G401.6 (cell line): ENCODE measurements at regions not wholly inside any gene's neighbourhood (a gene's known extent, or its start where the extent isn't known, plus 50 kb on each side); places are given as distances from the start of the nearest gene placed in this dataset.
"Not testable (repeated sequence)": the region's sequence is repeated elsewhere in the genome, so short reads cannot be mapped to it uniquely, and the experiment has no call there.

ENCODE experiments used
- FAIRE-seq: peaks from 2 replicates; lab custom pipeline; 2012; peaks lifted over from hg19 to GRCh38; lab: Jason Lieb, UNC

GRCh38 chr6:156599978-156600590, 177.1 kb upstream of the ARID1B start:
- FAIRE-seq: no peak

GRCh38 chr6:156599366-156599765, 177.8 kb upstream of the ARID1B start:
- no peak for FAIRE-seq

GRCh38 chr6:156598855-156599180, 178.4 kb upstream of the ARID1B start:
- no peak for FAIRE-seq

- FAIRE-seq: no peak
Measured at GRCh38 chr6:156598071-156598854, 178.9 kb upstream of the ARID1B start.

- no peak for FAIRE-seq
Measured at GRCh38 chr6:156597095-156597494, 180.1 kb upstream of the ARID1B start.

- no peak for FAIRE-seq
Measured at GRCh38 chr6:156595476-156595875, 181.7 kb upstream of the ARID1B start.

- FAIRE-seq: no peak
Measured at GRCh38 chr6:156593893-156594292, 183.3 kb upstream of the ARID1B start.

GRCh38 chr6:156593127-156593526, 184.1 kb upstream of the ARID1B start:
- FAIRE-seq: no peak

- no peak for FAIRE-seq
Measured at GRCh38 chr6:156590482-156590881, 186.7 kb upstream of the ARID1B start.

GRCh38 chr6:156589281-156589680, 187.9 kb upstream of the ARID1B start:
- no peak for FAIRE-seq

GRCh38 chr6:156587751-156588301, 189.4 kb upstream of the ARID1B start:
- no peak for FAIRE-seq

- no peak for FAIRE-seq
Measured at GRCh38 chr6:156587071-156587470, 190.1 kb upstream of the ARID1B start.

GRCh38 chr6:156585859-156586258, 191.3 kb upstream of the ARID1B start:
- no peak for FAIRE-seq

GRCh38 chr6:156584121-156584520, 193.1 kb upstream of the ARID1B start:
- not testable (repeated sequence) for FAIRE-seq

- FAIRE-seq: no peak
Measured at GRCh38 chr6:156583083-156583482, 194.1 kb upstream of the ARID1B start.

GRCh38 chr6:156582509-156582992, 194.6 kb upstream of the ARID1B start:
- FAIRE-seq: no peak

- FAIRE-seq: no peak
Measured at GRCh38 chr6:156579564-156579963, 197.6 kb upstream of the ARID1B start.

GRCh38 chr6:156577749-156578148, 199.4 kb upstream of the ARID1B start:
- FAIRE-seq: no peak

GRCh38 chr6:156575361-156575760, 201.8 kb upstream of the ARID1B start:
- FAIRE-seq: peak; percentile 86

GRCh38 chr6:156564807-156565149, 212.4 kb upstream of the ARID1B start:
- FAIRE-seq: no peak

- FAIRE-seq: peak; percentile 15
Measured at GRCh38 chr6:156564127-156564806, 212.9 kb upstream of the ARID1B start.

- FAIRE-seq: no peak
Measured at GRCh38 chr6:156563714-156564113, 213.5 kb upstream of the ARID1B start.

- FAIRE-seq: no peak
Measured at GRCh38 chr6:156562636-156563035, 214.5 kb upstream of the ARID1B start.
